ENCODE measurements at regions not wholly inside any gene's neighbourhood (a gene's known extent, or its start where the extent isn't known, plus 50 kb on each side); places are given as distances from the start of the nearest gene placed in this dataset.

GRCh38 chr4:19256823-19257222, 994.9 kb upstream of the SLIT2 start:
- no peak overlapping the region for H2AFZ ChIP-seq (ENCODE audit: low read depth)

GRCh38 chr4:19254486-19254885, 997.2 kb upstream of the SLIT2 start:
- no peaks in the 10 kb centered on the region for H3K9me2 ChIP-seq
- TF ChIP-seq ELF1 (IDR thresholded peaks at IDR 0.05), result no peak
- TF ChIP-seq TEAD4 (IDR thresholded peaks at IDR 0.05; ENCODE audit: borderline replicate concordance, insufficient read depth), result no peak
- TF ChIP-seq CHD2 (IDR thresholded peaks at IDR 0.05; ENCODE audit: low read length, partially characterized antibody), result no peak
- no peak for TF ChIP-seq PBX3 (IDR thresholded peaks at IDR 0.05)
- no peak for TF ChIP-seq YY1 (IDR thresholded peaks at IDR 0.05; ENCODE audit: low read depth)
- TF ChIP-seq MXI1 (IDR thresholded peaks at IDR 0.05; ENCODE audit: low read depth, low read length), result no peak
- TF ChIP-seq NRF1 (IDR thresholded peaks at IDR 0.05; ENCODE audit: low read depth, low read length), result no peak
- H3K79me2 ChIP-seq (ENCODE audit: insufficient read depth), result no peaks in the 10 kb centered on the region
- no peak overlapping the region for H3K4me2 ChIP-seq
- no peak for DNase-seq
- no peak overlapping the region for H3K27ac ChIP-seq (ENCODE audit: low read depth in 2 of 2, low read length in 1 of 2)
- ChIA-PET CTCF (no interaction called here), POLR2A (no interaction called here)
- H3K36me3 ChIP-seq (replicated peaks in 1 of 2; ENCODE audit: control insufficient read depth in 1 of 2, insufficient read depth in 2 of 2, low read length in 1 of 2), result no peaks in the 10 kb centered on the region
- H3K9me3 ChIP-seq, result no peaks in the 10 kb centered on the region
- H3K4me3 ChIP-seq (ENCODE audit: low read depth in 2 of 2, low read length in 1 of 2), result no peak overlapping the region
- no peak overlapping the region for H2AFZ ChIP-seq (ENCODE audit: low read depth)
- no peak overlapping the region for H3K9ac ChIP-seq
- no peaks in the 10 kb centered on the region for H3K4me1 ChIP-seq (ENCODE audit: control insufficient read depth in 1 of 2, insufficient read depth in 2 of 2, low read depth in 1 of 2, low read length in 1 of 2)
- H4K20me1 ChIP-seq (ENCODE audit: insufficient read depth), result no peaks in the 10 kb centered on the region
- no peaks in the 10 kb centered on the region for H3K27me3 ChIP-seq (ENCODE audit: insufficient read depth)
- no peaks in the 10 kb centered on the region for H3F3A ChIP-seq (replicated peaks; ENCODE audit: insufficient read depth)

More at GRCh38 chr4:19256823-19257222, 994.9 kb upstream of the SLIT2 start:
- Histone ChIP-seq H3K4me3 (ENCODE audit: low read depth in 2 of 2, low read length in 1 of 2) (no peak overlapping the region), H3K9ac (no peak overlapping the region), H3K79me2 (ENCODE audit: insufficient read depth) (no peaks in the 10 kb centered on the region), H3K9me2 (no peaks in the 10 kb centered on the region), H3K36me3 (replicated peaks in 1 of 2; ENCODE audit: control insufficient read depth in 1 of 2, insufficient read depth in 2 of 2, low read length in 1 of 2) (no peaks in the 10 kb centered on the region), H3K27ac (ENCODE audit: low read depth in 2 of 2, low read length in 1 of 2) (no peak overlapping the region), H3K4me2 (no peak overlapping the region), H3F3A (replicated peaks; ENCODE audit: insufficient read depth) (no peaks in the 10 kb centered on the region), H3K9me3 (0 out of 2 replicates have a peak, but pooled peaks cover 4% of the 10 kb centered on the region), H3K27me3 (ENCODE audit: insufficient read depth) (no peaks in the 10 kb centered on the region), H3K4me1 (ENCODE audit: control insufficient read depth in 1 of 2, insufficient read depth in 2 of 2, low read depth in 1 of 2, low read length in 1 of 2) (no peaks in the 10 kb centered on the region; a peak in 1 of 4 replicates), H4K20me1 (ENCODE audit: insufficient read depth) (no peaks in the 10 kb centered on the region)
- ChIA-PET CTCF (no interaction called here), POLR2A (no interaction called here)
- DNase-seq, result no peak
- TF ChIP-seq NRF1 (IDR thresholded peaks at IDR 0.05; ENCODE audit: low read depth, low read length) (no peak), RXRA (IDR thresholded peaks at IDR 0.05; ENCODE audit: borderline replicate concordance, low read depth) (no peak), TEAD4 (IDR thresholded peaks at IDR 0.05; ENCODE audit: borderline replicate concordance, insufficient read depth) (no peak), TAF1 (IDR thresholded peaks at IDR 0.05; ENCODE audit: borderline replicate concordance, low read depth, low read length) (no peak), MEF2A (IDR thresholded peaks at IDR 0.05; ENCODE audit: borderline replicate concordance, low read depth) (no peak), GABPA (IDR thresholded peaks at IDR 0.05; ENCODE audit: low read depth) (no peak), RFX5 (IDR thresholded peaks at IDR 0.05; ENCODE audit: low read length) (no peak), CHD2 (IDR thresholded peaks at IDR 0.05; ENCODE audit: low read length, partially characterized antibody) (no peak)

DNA sequence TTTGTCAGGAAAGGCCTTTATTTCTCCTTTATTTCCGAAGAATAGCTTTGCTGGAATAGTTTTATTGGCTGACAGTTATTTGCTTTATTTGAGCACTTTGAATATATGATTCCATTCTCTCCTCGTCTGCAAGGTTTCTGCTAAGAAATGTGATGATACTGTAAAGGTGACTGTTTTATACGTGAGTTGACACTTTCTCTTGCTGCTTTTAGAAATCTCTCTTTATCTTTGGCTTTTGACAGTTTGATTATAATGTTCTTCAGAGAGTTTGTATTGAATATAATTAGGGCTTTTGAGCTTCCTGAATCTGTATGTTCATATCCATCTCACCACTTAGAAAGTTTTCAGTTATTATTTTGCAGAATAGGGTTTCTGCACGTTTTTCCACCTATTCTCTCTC, 1003.7 kb upstream of the SLIT2 start:
- no peak overlapping the region for H3K4me2 ChIP-seq
- H3K36me3 ChIP-seq (replicated peaks in 1 of 2; ENCODE audit: control insufficient read depth in 1 of 2, insufficient read depth in 2 of 2, low read length in 1 of 2), result no peaks in the 10 kb centered on the region
- DNase-seq, result no peak
- no peaks in the 10 kb centered on the region for H3K79me2 ChIP-seq (ENCODE audit: insufficient read depth)
- H3K9me3 ChIP-seq, result no peaks in the 10 kb centered on the region
- H3K9me2 ChIP-seq, result 0 out of 2 replicates have a peak, but pooled peaks cover 6% of the 10 kb centered on the region
- POLR2A ChIA-PET, result no interaction called here
- CTCF ChIA-PET, result interaction anchor here (0.6 kb wide), 1 partner anchor 440 kb away, joined by 3 read pairs; no protein-coding TSS in a partner anchor
- H2AFZ ChIP-seq (ENCODE audit: low read depth), result no peak overlapping the region
- H3F3A ChIP-seq (replicated peaks; ENCODE audit: insufficient read depth), result no peaks in the 10 kb centered on the region
- WGBS (ENCODE audit: low lambda C conversion rate), result 71% methylated on average over 4 of the region's 4 CpGs
- TF ChIP-seq, protein P1, sequence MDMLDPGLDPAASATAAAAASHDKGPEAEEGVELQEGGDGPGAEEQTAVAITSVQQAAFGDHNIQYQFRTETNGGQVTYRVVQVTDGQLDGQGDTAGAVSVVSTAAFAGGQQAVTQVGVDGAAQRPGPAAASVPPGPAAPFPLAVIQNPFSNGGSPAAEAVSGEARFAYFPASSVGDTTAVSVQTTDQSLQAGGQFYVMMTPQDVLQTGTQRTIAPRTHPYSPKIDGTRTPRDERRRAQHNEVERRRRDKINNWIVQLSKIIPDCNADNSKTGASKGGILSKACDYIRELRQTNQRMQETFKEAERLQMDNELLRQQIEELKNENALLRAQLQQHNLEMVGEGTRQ (IDR thresholded peaks at IDR 0.05; ENCODE audit: borderline replicate concordance, low read depth, low read length), result no peak
- no peak for TF ChIP-seq IRF3 (IDR thresholded peaks at IDR 0.05; ENCODE audit: low read depth, low read length)
- TF ChIP-seq, protein P2, sequence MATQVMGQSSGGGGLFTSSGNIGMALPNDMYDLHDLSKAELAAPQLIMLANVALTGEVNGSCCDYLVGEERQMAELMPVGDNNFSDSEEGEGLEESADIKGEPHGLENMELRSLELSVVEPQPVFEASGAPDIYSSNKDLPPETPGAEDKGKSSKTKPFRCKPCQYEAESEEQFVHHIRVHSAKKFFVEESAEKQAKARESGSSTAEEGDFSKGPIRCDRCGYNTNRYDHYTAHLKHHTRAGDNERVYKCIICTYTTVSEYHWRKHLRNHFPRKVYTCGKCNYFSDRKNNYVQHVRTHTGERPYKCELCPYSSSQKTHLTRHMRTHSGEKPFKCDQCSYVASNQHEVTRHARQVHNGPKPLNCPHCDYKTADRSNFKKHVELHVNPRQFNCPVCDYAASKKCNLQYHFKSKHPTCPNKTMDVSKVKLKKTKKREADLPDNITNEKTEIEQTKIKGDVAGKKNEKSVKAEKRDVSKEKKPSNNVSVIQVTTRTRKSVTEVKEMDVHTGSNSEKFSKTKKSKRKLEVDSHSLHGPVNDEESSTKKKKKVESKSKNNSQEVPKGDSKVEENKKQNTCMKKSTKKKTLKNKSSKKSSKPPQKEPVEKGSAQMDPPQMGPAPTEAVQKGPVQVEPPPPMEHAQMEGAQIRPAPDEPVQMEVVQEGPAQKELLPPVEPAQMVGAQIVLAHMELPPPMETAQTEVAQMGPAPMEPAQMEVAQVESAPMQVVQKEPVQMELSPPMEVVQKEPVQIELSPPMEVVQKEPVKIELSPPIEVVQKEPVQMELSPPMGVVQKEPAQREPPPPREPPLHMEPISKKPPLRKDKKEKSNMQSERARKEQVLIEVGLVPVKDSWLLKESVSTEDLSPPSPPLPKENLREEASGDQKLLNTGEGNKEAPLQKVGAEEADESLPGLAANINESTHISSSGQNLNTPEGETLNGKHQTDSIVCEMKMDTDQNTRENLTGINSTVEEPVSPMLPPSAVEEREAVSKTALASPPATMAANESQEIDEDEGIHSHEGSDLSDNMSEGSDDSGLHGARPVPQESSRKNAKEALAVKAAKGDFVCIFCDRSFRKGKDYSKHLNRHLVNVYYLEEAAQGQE (IDR thresholded peaks at IDR 0.05; ENCODE audit: low read depth, low read length), result no peak
- H3K4me1 ChIP-seq (ENCODE audit: control insufficient read depth in 1 of 2, insufficient read depth in 2 of 2, low read depth in 1 of 2, low read length in 1 of 2), result no peaks in the 10 kb centered on the region
- no peak overlapping the region for H3K4me3 ChIP-seq (ENCODE audit: low read depth in 2 of 2, low read length in 1 of 2)
- H3K27ac ChIP-seq (ENCODE audit: low read depth in 2 of 2, low read length in 1 of 2), result no peak overlapping the region
- no peak overlapping the region for H3K9ac ChIP-seq
- H3K27me3 ChIP-seq (ENCODE audit: insufficient read depth), result no peaks in the 10 kb centered on the region
- no peaks in the 10 kb centered on the region for H4K20me1 ChIP-seq (ENCODE audit: insufficient read depth)

Data from SK-N-SH (cell line).